Endothelial cell of umbilical vein (primary cell): ENCODE measurements at regions not wholly inside any gene's neighbourhood (a gene's known extent, or its start where the extent isn't known, plus 50 kb on each side); places are given as distances from the start of the nearest gene placed in this dataset.

Experiments
- BruUV-seq: library from RNA; stranded (reverse); fragments of 400-500 nt; replicated peaks from 2 replicates; lab custom pipeline; 2021; lab: Mats Ljungman, UMichigan
- CTCF ChIA-PET: fragments of 300-600, 350-600 bp; sonication (Branson Sonifier 250); formaldehyde crosslinking; loops from one replicate; lab custom pipeline; 2021; ENCODE audit warnings: antibody characterized with exemption, inconsistent platforms; lab: Charles Lee
- POLR2A ChIA-PET: fragments of 300-600, 350-600 bp; sonication (Branson Sonifier 250); formaldehyde crosslinking; loops from one replicate; lab custom pipeline; 2021; ENCODE audit warnings: antibody characterized with exemption, inconsistent platforms; lab: Charles Lee
- DNase-seq: peaks from one replicate; pipeline ENCODE4 v3.0.0-alpha.2; 2011; ENCODE audit warnings: low read depth, low spot score
- FAIRE-seq: peaks from 2 replicates; lab custom pipeline; 2011; peaks lifted over from hg19 to GRCh38; lab: Jason Lieb, UNC
- H2AFZ ChIP-seq: 2 replicates; pipeline ENCODE4 v1.6.0; 2012; ENCODE audit warnings: low read depth, low read length, control low read depth, inconsistent platforms
- H3K27ac ChIP-seq: 2 replicates; pipeline ENCODE4 v1.5.1; 2011; ENCODE audit warnings: low read depth, mild to moderate bottlenecking, control low read depth, low read length, moderate library complexity; ENCODE audit not compliant: insufficient read depth
- H3K27me3 ChIP-seq, 2 experiments: 2 replicates each; pipeline versions ENCODE4 v1.6.0 to v1.6.1; 2011; ENCODE audit warnings: low read length in 2 of 2, mixed read lengths in 1 of 2; ENCODE audit not compliant: control insufficient read depth in 2 of 2, insufficient read depth in 2 of 2
- H3K36me3 ChIP-seq, 2 experiments: 2 replicates in 1 of 2; 3 replicates in 1 of 2; pipeline ENCODE4 v1.5.1; 2011; ENCODE audit warnings: low read length in 2 of 2, mild to moderate bottlenecking in 1 of 2, moderate library complexity in 1 of 2; ENCODE audit not compliant: control insufficient read depth in 2 of 2, insufficient read depth in 2 of 2; ENCODE audit errors: extremely low read depth in 1 of 2
- H3K4me1 ChIP-seq: 3 replicates; pipeline ENCODE4 v1.5.1; 2011; ENCODE audit warnings: mild to moderate bottlenecking, low read length; ENCODE audit not compliant: control insufficient read depth, insufficient read depth; ENCODE audit errors: extremely low read depth
- H3K4me2 ChIP-seq: 2 replicates; pipeline ENCODE4 v1.6.1; 2011; ENCODE audit warnings: low read length, control low read depth, mixed read lengths; ENCODE audit not compliant: insufficient read depth
- H3K4me3 ChIP-seq, 3 experiments: fragments of 200-600 bp in 1 of 3; sonication (generic), shearing (Covaris generic) in 1 of 3; replicated peaks in 1 of 3; 2 replicates each; pipeline ENCODE4 v1.5.1; 2011 to 2016; ENCODE audit warnings: control low read depth in 3 of 3, low read length in 3 of 3, mild to moderate bottlenecking in 2 of 3, inconsistent platforms in 1 of 3, low read depth in 1 of 3, moderate library complexity in 1 of 3; ENCODE audit not compliant: insufficient read depth in 1 of 3
- H3K79me2 ChIP-seq: 2 replicates; pipeline ENCODE4 v1.6.0; 2012; ENCODE audit warnings: low read length, inconsistent platforms; ENCODE audit not compliant: control insufficient read depth, insufficient read depth
- H3K9ac ChIP-seq: replicated peaks from 2 replicates; pipeline ENCODE3; 2011; ENCODE audit warnings: low read length, control low read depth; ENCODE audit not compliant: insufficient read depth; ENCODE audit errors: extremely low read depth
- H3K9me1 ChIP-seq: replicated peaks from 3 replicates; pipeline ENCODE4 v1.6.0; 2011; ENCODE audit warnings: mild to moderate bottlenecking, low read length; ENCODE audit not compliant: control insufficient read depth, insufficient read depth; ENCODE audit errors: extremely low read depth
- H3K9me3 ChIP-seq: replicated peaks from 2 replicates; pipeline ENCODE4 v1.5.1; 2012; ENCODE audit warnings: low read length, inconsistent platforms; ENCODE audit not compliant: control insufficient read depth, insufficient read depth
- H4K20me1 ChIP-seq: replicated peaks from 2 replicates; pipeline ENCODE3; 2011; ENCODE audit warnings: mild to moderate bottlenecking, low read length; ENCODE audit not compliant: control insufficient read depth, insufficient read depth; ENCODE audit errors: extremely low read depth
- FOS ChIP-seq: IDR thresholded peaks from 2 replicates; pipeline ENCODE4 v1.6.1; 2011; ENCODE audit warnings: mild to moderate bottlenecking, low read length, moderate library complexity, borderline replicate concordance; ENCODE audit not compliant: insufficient read depth
- JUN ChIP-seq: IDR thresholded peaks from 2 replicates; pipeline ENCODE4 v1.6.1; 2011; ENCODE audit warnings: borderline replicate concordance, low read depth; ENCODE audit not compliant: insufficient read length, insufficient read depth
- MYC ChIP-seq: IDR thresholded peaks from one replicate; pipeline ENCODE4 v1.6.1; 2011; ENCODE audit warnings: mild to moderate bottlenecking, low read depth, low read length
- POLR2A ChIP-seq: IDR thresholded peaks from 2 replicates; pipeline ENCODE4 v1.6.1; 2012; ENCODE audit warnings: low read depth, mild to moderate bottlenecking, control low read depth, low read length
- POLR2AphosphoS5 ChIP-seq: IDR thresholded peaks from 2 replicates; pipeline ENCODE4 v1.6.1; 2012; ENCODE audit warnings: low read depth, mild to moderate bottlenecking, control low read depth, low read length, moderate library complexity; ENCODE audit not compliant: insufficient read depth
- dilution Hi-C: fragments of 300-500 bp; cut with MboI; formaldehyde crosslinking; loops from one replicate; pipeline ENCODE4 v1.15.0; 2019; ENCODE audit warnings: low sequenced_read_pairs; ENCODE audit not compliant: extremely low pct_ligation_motif_present
- intact Hi-C: fragments of 100-400 bp; cut with micrococcal nuclease; formaldehyde crosslinking; loops from one replicate; pipeline ENCODE4 v1.10.0; 2022

DNA sequence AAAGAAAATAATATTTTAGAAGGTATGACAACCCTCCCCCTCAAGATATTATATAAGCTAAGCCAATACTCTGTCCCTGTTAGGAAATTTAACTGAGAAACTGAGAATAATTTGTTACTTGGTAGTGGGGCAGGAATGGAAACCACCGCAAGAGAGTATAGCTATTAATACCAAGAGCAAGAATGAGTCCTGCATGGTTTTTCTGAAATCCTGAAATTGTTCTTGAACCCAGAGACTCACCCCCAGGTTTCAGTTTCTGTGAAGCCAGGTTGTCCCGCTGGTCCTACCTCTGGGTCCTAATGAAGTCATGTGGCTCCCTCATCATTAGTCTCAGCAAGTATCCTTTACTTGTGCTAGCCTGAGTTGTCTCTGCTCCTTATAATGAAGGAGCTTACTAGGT is 671.0 kb upstream of the ACVR2A start:
- Histone ChIP-seq H3K4me2 (no peak overlapping the region), H3K27me3 (no peaks in the 10 kb centered on the region), H3K36me3 (no peaks in the 10 kb centered on the region), H3K4me1 (no peaks in the 10 kb centered on the region), H3K9me1 (no peaks in the 10 kb centered on the region), H4K20me1 (no peaks in the 10 kb centered on the region), H3K27ac (no peak overlapping the region), H2AFZ (no peak overlapping the region), H3K9ac (no peak overlapping the region), H3K9me3 (no peaks in the 10 kb centered on the region), H3K79me2 (no peaks in the 10 kb centered on the region), H3K4me3 (no peak overlapping the region)
- TF ChIP-seq JUN (no peak), FOS (no peak), POLR2AphosphoS5 (no peak)
- no TSS peak for BruUV-seq
- dilution Hi-C loops (no loop called here), intact Hi-C loops (no loop called here)
- CTCF ChIA-PET, result no interaction called here
- POLR2A ChIA-PET, result no interaction called here
- FAIRE-seq (no peak), DNase-seq (no peak)

DNA sequence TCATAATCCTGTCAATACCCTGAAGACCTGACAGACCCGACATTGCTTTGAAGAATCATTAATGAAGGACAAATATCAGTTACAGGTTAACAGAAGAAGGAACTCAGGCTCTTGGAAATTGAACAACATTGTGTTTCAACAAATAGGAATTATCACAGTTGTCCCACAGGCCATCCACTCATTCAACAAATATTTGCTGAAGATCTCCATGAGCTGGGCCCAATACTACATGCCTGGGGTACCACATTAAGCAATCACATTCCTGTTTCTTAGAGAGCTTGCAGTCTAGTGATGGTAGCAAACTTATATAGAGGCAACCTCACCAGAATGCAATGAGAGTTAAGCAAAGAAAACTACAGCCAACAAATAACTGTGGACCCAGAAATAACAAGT is 671.6 kb upstream of the ACVR2A start:
- no peak overlapping the region for H3K27ac ChIP-seq
- H3K27me3 ChIP-seq, result no peaks in the 10 kb centered on the region
- H3K4me2 ChIP-seq, result no peak overlapping the region
- H4K20me1 ChIP-seq, result no peaks in the 10 kb centered on the region
- CTCF ChIA-PET, result no interaction called here
- H3K79me2 ChIP-seq, result no peaks in the 10 kb centered on the region
- BruUV-seq, result no TSS peak
- no peak overlapping the region for H3K4me3 ChIP-seq
- FAIRE-seq (no peak), DNase-seq (no peak)
- H3K36me3 ChIP-seq, result no peaks in the 10 kb centered on the region
- intact Hi-C loops (no loop called here), dilution Hi-C loops (no loop called here)
- no peak overlapping the region for H3K9ac ChIP-seq
- H3K9me1 ChIP-seq, result no peaks in the 10 kb centered on the region
- POLR2A ChIA-PET, result no interaction called here
- H3K4me1 ChIP-seq, result no peaks in the 10 kb centered on the region
- H3K9me3 ChIP-seq, result no peaks in the 10 kb centered on the region
- H2AFZ ChIP-seq, result no peak overlapping the region
- no peak for TF ChIP-seq POLR2A
- no peak for TF ChIP-seq MYC
- TF ChIP-seq FOS, result no peak
